ENCODE measurements at regions not wholly inside any gene's neighbourhood (a gene's known extent, or its start where the extent isn't known, plus 50 kb on each side); places are given as distances from the start of the nearest gene placed in this dataset.
"Not testable (repeated sequence)": the region's sequence is repeated elsewhere in the genome, so short reads cannot be mapped to it uniquely, and the experiment has no call there.

DNA sequence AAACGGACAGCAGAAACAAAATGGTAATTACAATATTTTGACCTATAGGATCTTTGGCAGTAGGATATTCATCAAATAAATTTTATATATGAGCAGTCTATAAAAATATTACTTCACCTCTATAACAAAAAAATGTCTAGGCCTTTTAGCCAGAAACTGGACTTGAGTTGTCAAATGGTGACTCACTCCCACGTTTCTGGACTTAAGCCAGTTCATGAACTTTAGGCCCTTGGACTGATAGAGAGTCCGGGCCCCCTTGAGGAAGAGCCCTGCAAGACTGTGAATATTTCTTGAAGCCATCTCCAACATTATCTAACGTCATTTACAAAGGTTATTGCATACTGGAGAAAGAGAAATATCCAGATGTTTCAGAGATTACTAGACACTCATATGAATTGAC, 106.8 kb upstream of the FAM47A start:
- Mint-ChIP-seq H3K4me1 (no peaks in the 10 kb centered on the region), H3K9me3 (no peaks in the 10 kb centered on the region)
- TF ChIP-seq CTCF (IDR thresholded peaks at IDR 0.05) = no peak

DNA sequence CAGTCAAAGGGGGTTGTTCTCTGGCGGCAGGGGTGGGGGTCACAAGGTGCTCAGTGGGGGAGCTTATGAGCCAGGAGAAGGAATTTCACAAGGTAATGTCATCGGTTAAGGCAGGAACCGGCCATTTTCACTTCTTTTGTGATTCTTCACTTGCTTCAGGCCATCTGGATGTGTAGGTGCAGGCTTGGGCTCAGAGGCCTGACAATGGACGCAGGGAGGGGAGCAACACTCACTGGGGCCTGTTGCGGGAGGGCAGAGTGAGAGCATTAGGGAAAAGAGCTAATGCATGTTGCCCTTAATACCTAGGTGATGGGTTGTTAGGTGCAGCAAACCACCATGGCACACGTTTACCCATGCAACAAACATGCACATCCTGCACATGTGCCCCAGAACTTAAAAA, 98.0 kb upstream of the FAM47A start:
- not testable (repeated sequence) for DNase-seq; H3K27me3 Mint-ChIP-seq (ENCODE audit: low read depth, poor library complexity); H3K4me3 Mint-ChIP-seq; H3K36me3 Mint-ChIP-seq (ENCODE audit: low read depth); H3K27ac Mint-ChIP-seq; H3K4me1 Mint-ChIP-seq
- H3K9me3 Mint-ChIP-seq = peaks cover 15% of the 10 kb centered on the region

More for the DNA sequence above, 106.8 kb upstream of the FAM47A start:
- DNase-seq = no peak
- Mint-ChIP-seq H3K4me3 (no peak overlapping the region), H3K27me3 (ENCODE audit: low read depth, poor library complexity) (no peaks in the 10 kb centered on the region), H3K36me3 (ENCODE audit: low read depth) (no peaks in the 10 kb centered on the region), H3K27ac (no peak overlapping the region)

GRCh38 chrX:34227804-34228203, 95.7 kb upstream of the FAM47A start:
- TF ChIP-seq CTCF (IDR thresholded peaks at IDR 0.05) = no peak
- DNase-seq = no peak
- Mint-ChIP-seq H3K9me3 (peaks cover 15% of the 10 kb centered on the region), H3K36me3 (ENCODE audit: low read depth) (no peaks in the 10 kb centered on the region), H3K4me1 (peaks cover 6% of the 10 kb centered on the region), H3K4me3 (no peak overlapping the region), H3K27ac (no peak overlapping the region), H3K27me3 (ENCODE audit: low read depth, poor library complexity) (no peaks in the 10 kb centered on the region)

DNA sequence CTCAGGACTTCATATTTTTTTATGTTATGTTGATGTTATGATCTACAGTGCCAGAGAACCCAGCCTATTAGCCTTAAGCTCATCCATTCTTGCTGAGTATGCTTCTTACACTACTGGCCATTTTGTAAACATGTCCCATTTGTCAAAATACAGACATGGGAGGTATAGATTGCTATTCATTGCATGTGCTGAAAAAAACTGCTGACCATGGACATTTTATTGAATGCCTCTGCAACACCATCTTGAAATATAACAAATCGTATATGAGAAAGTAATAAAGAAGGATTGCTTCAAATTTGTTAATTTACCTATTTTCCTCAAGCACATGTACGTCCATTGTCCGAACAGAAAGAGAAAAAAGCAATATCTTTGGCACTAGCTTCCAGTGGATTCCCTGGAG, 91.5 kb upstream of the FAM47A start:
- Mint-ChIP-seq H3K27ac (no peak overlapping the region), H3K4me1 (no peaks in the 10 kb centered on the region), H3K4me3 (no peak overlapping the region), H3K9me3 (peaks cover 11% of the 10 kb centered on the region), H3K27me3 (ENCODE audit: low read depth, poor library complexity) (no peaks in the 10 kb centered on the region), H3K36me3 (ENCODE audit: low read depth) (no peaks in the 10 kb centered on the region)
- DNase-seq = no peak
- no peak for TF ChIP-seq CTCF (IDR thresholded peaks at IDR 0.05)

DNA sequence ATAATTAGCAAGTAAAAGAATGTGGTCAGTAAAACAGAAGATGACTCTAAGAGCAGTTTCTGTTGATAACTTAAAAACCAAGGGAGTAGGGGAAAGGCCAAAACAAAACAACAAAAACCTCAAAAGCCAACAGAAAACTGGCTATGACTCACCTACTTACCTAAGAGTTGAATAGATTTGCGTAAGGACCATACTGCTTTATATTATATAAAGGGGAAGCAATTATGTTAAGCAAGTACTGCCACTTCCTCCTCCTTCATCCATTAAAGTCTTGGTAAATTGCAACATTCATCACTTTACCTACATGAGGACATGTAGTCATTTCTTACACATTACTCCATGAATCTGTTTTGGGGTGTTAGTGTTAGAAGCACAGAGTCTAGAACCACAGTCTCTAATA, 85.9 kb upstream of the FAM47A start:
- Mint-ChIP-seq H3K4me1 (no peaks in the 10 kb centered on the region), H3K9me3 (peaks cover 20% of the 10 kb centered on the region), H3K4me3 (no peak overlapping the region), H3K27ac (no peak overlapping the region), H3K27me3 (ENCODE audit: low read depth, poor library complexity) (no peaks in the 10 kb centered on the region), H3K36me3 (ENCODE audit: low read depth) (no peaks in the 10 kb centered on the region)
- no peak for DNase-seq
- no peak for TF ChIP-seq CTCF (IDR thresholded peaks at IDR 0.05)

GRCh38 chrX:34197946-34198345, 65.8 kb upstream of the FAM47A start:
- Mint-ChIP-seq H3K27ac (no peak overlapping the region), H3K27me3 (ENCODE audit: low read depth, poor library complexity) (no peaks in the 10 kb centered on the region), H3K36me3 (ENCODE audit: low read depth) (no peaks in the 10 kb centered on the region), H3K9me3 (peaks cover 4% of the 10 kb centered on the region), H3K4me3 (no peak overlapping the region), H3K4me1 (no peaks in the 10 kb centered on the region)
- no peak for DNase-seq
- no peak for TF ChIP-seq CTCF (IDR thresholded peaks at IDR 0.05)
